AG09309 (cell line): ENCODE measurements at regions not wholly inside any gene's neighbourhood (a gene's known extent, or its start where the extent isn't known, plus 50 kb on each side); places are given as distances from the start of the nearest gene placed in this dataset.

Source experiments
- DNase-seq: peaks from one replicate; pipeline ENCODE4 v3.0.0-alpha.2; 2010; ENCODE audit warnings: low read depth
- H3K4me3 ChIP-seq: 2 replicates; pipeline ENCODE4 v1.5.1; 2011; ENCODE audit warnings: mild to moderate bottlenecking, low read depth, low read length, moderate library complexity; ENCODE audit not compliant: control insufficient read depth
- CTCF ChIP-seq: IDR thresholded peaks from 2 replicates; pipeline ENCODE4 v1.5.1; 2011; ENCODE audit warnings: mild to moderate bottlenecking, low read depth, low read length, inconsistent platforms; ENCODE audit not compliant: insufficient read depth, control insufficient read depth; ENCODE audit errors: missing control alignments

GRCh38 chr2:75421986-75422385, 138.8 kb downstream of the EVA1A start:
- no peak for DNase-seq
- no peak for TF ChIP-seq CTCF
- H3K4me3 ChIP-seq, result no peak overlapping the region

- no peak for DNase-seq
- no peak overlapping the region for H3K4me3 ChIP-seq
- no peak for TF ChIP-seq CTCF
These were observed 144.1 kb downstream of the EVA1A start for GRCh38 chr2:75416420-75417342.

- no peak for TF ChIP-seq CTCF
- DNase-seq, result no peak
- H3K4me3 ChIP-seq, result no peak overlapping the region
These were observed 145.0 kb downstream of the EVA1A start for GRCh38 chr2:75415731-75416130.

- TF ChIP-seq CTCF, result no peak
- DNase-seq, result no peak
- no peak overlapping the region for H3K4me3 ChIP-seq
These were observed 145.6 kb downstream of the EVA1A start for GRCh38 chr2:75415111-75415626.

- no peak for TF ChIP-seq CTCF
- no peak overlapping the region for H3K4me3 ChIP-seq
- no peak for DNase-seq
These were observed 149.2 kb downstream of the EVA1A start for GRCh38 chr2:75411574-75411973.

GRCh38 chr2:75410702-75411101, 150.0 kb downstream of the EVA1A start:
- no peak overlapping the region for H3K4me3 ChIP-seq
- TF ChIP-seq CTCF, result no peak

More at GRCh38 chr2:75410702-75411101, 150.0 kb downstream of the EVA1A start:
- no peak for DNase-seq
